T follicular helper cell (primary cell): ENCODE measurements at regions not wholly inside any gene's neighbourhood (a gene's known extent, or its start where the extent isn't known, plus 50 kb on each side); places are given as distances from the start of the nearest gene placed in this dataset.
"Not testable (repeated sequence)": the region's sequence is repeated elsewhere in the genome, so short reads cannot be mapped to it uniquely, and the experiment has no call there.

Experiments
- DNase-seq: peaks from one replicate; pipeline ENCODE4 v3.0.0-alpha.2; 2020; ENCODE audit warnings: low read depth

GRCh38 chr7:51930834-51931233 lies 614.2 kb upstream of the COBL start:
- DNase-seq, result no peak

- no peak for DNase-seq
Measured at GRCh38 chr7:51929818-51930217, 613.2 kb upstream of the COBL start.

GRCh38 chr7:51927738-51928137 lies 611.1 kb upstream of the COBL start:
- no peak for DNase-seq

- DNase-seq, result no peak
Measured at GRCh38 chr7:51918581-51918980, 602.0 kb upstream of the COBL start.

- no peak for DNase-seq
Measured at GRCh38 chr7:51901489-51901840, 584.9 kb upstream of the COBL start.

- not testable (repeated sequence) for DNase-seq
Measured at GRCh38 chr7:51900755-51901488, 584.3 kb upstream of the COBL start.

- DNase-seq, result no peak
Measured at GRCh38 chr7:51899611-51900010, 583.0 kb upstream of the COBL start.

- DNase-seq, result no peak
Measured at GRCh38 chr7:51882412-51882811, 565.8 kb upstream of the COBL start.

- DNase-seq, result no peak
Measured at GRCh38 chr7:51881309-51881708, 564.7 kb upstream of the COBL start.

- no peak for DNase-seq
Measured at GRCh38 chr7:51878865-51879264, 562.3 kb upstream of the COBL start.

GRCh38 chr7:51869452-51869851 lies 552.8 kb upstream of the COBL start:
- no peak for DNase-seq

GRCh38 chr7:51867117-51867516 lies 550.5 kb upstream of the COBL start:
- DNase-seq, result no peak

- DNase-seq, result no peak
Measured at GRCh38 chr7:51860305-51860704, 543.7 kb upstream of the COBL start.

GRCh38 chr7:51850126-51850525 lies 533.5 kb upstream of the COBL start:
- DNase-seq, result no peak

- no peak for DNase-seq
Measured at GRCh38 chr7:51847461-51848134, 531.0 kb upstream of the COBL start.

- not testable (repeated sequence) for DNase-seq
Measured at GRCh38 chr7:51839130-51839529, 522.5 kb upstream of the COBL start.

GRCh38 chr7:51827631-51828030 lies 511.0 kb upstream of the COBL start:
- no peak for DNase-seq

GRCh38 chr7:51824050-51824449 lies 507.4 kb upstream of the COBL start:
- no peak for DNase-seq

GRCh38 chr7:51823437-51823836 lies 506.8 kb upstream of the COBL start:
- no peak for DNase-seq

- no peak for DNase-seq
Measured at GRCh38 chr7:51817694-51818225, 501.2 kb upstream of the COBL start.

- DNase-seq, result not testable (repeated sequence)
Measured at GRCh38 chr7:51805783-51806431, 489.3 kb upstream of the COBL start.

GRCh38 chr7:51802718-51803117 lies 486.1 kb upstream of the COBL start:
- no peak for DNase-seq

GRCh38 chr7:51797371-51797770 lies 480.8 kb upstream of the COBL start:
- no peak for DNase-seq
